BLaER1 (cell line): ENCODE measurements at regions not wholly inside any gene's neighbourhood (a gene's known extent, or its start where the extent isn't known, plus 50 kb on each side); places are given as distances from the start of the nearest gene placed in this dataset.

Experiments
- H3K27ac ChIP-seq: shearing (Covaris generic); formaldehyde crosslinking; 2 replicates; pipeline ENCODE4 v1.8.1; 2022
- H3K27me3 ChIP-seq: shearing (Covaris generic); formaldehyde crosslinking; 2 replicates; pipeline ENCODE4 v1.8.1; 2022
- H3K36me3 ChIP-seq: shearing (Covaris generic); formaldehyde crosslinking; 2 replicates; pipeline ENCODE4 v1.8.1; 2022
- H3K4me1 ChIP-seq: shearing (Covaris generic); formaldehyde crosslinking; 2 replicates; pipeline ENCODE4 v1.8.1; 2022
- H3K4me2 ChIP-seq: shearing (Covaris generic); formaldehyde crosslinking; 2 replicates; pipeline ENCODE4 v1.8.1; 2022
- H3K4me3 ChIP-seq: shearing (Covaris generic); formaldehyde crosslinking; 2 replicates; pipeline ENCODE4 v1.8.1; 2022
- H3K9ac ChIP-seq: shearing (Covaris generic); formaldehyde crosslinking; 2 replicates; pipeline ENCODE4 v1.8.1; 2022
- H3K9me3 ChIP-seq: shearing (Covaris generic); formaldehyde crosslinking; 2 replicates; pipeline ENCODE4 v1.8.1; 2022
- H4K20me1 ChIP-seq: shearing (Covaris generic); formaldehyde crosslinking; 2 replicates; pipeline ENCODE4 v1.8.1; 2022
- Cebpa-rat ChIP-seq: shearing (Covaris generic); IDR thresholded peaks from 2 replicates; pipeline ENCODE4 v1.8.1; 2022

- Histone ChIP-seq H3K9ac (no peak overlapping the region), H3K4me1 (peaks cover 9% of the 10 kb centered on the region), H3K27me3 (no peaks in the 10 kb centered on the region), H4K20me1 (no peaks in the 10 kb centered on the region), H3K27ac (no peak overlapping the region), H3K36me3 (no peaks in the 10 kb centered on the region), H3K4me2 (no peak overlapping the region), H3K9me3 (no peaks in the 10 kb centered on the region), H3K4me3 (no peak overlapping the region)
- no peak for TF ChIP-seq Cebpa-rat
These were observed 859.6 kb upstream of the SEMA6A start for GRCh38 chr5:117434254-117434653.

GRCh38 chr5:117433818-117434217 is 859.2 kb upstream of the SEMA6A start:
- Histone ChIP-seq H3K9ac (no peak overlapping the region), H3K27me3 (no peaks in the 10 kb centered on the region), H3K36me3 (no peaks in the 10 kb centered on the region), H4K20me1 (no peaks in the 10 kb centered on the region), H3K27ac (no peak overlapping the region), H3K9me3 (no peaks in the 10 kb centered on the region), H3K4me3 (no peak overlapping the region), H3K4me1 (peaks cover 9% of the 10 kb centered on the region), H3K4me2 (no peak overlapping the region)
- TF ChIP-seq Cebpa-rat, result no peak

- Histone ChIP-seq H3K9ac (no peak overlapping the region), H3K27me3 (no peaks in the 10 kb centered on the region), H3K4me1 (no peaks in the 10 kb centered on the region), H3K4me2 (no peak overlapping the region), H3K4me3 (no peak overlapping the region), H3K27ac (no peak overlapping the region), H3K9me3 (no peaks in the 10 kb centered on the region), H3K36me3 (no peaks in the 10 kb centered on the region), H4K20me1 (no peaks in the 10 kb centered on the region)
- no peak for TF ChIP-seq Cebpa-rat
These were observed 856.5 kb upstream of the SEMA6A start for GRCh38 chr5:117431091-117431490.

GRCh38 chr5:117425163-117425562 is 850.5 kb upstream of the SEMA6A start:
- Histone ChIP-seq H3K27me3 (no peaks in the 10 kb centered on the region), H3K27ac (no peak overlapping the region), H3K4me1 (no peaks in the 10 kb centered on the region), H3K4me2 (no peak overlapping the region), H3K9me3 (no peaks in the 10 kb centered on the region), H4K20me1 (no peaks in the 10 kb centered on the region), H3K4me3 (no peak overlapping the region), H3K36me3 (no peaks in the 10 kb centered on the region), H3K9ac (no peak overlapping the region)
- TF ChIP-seq Cebpa-rat, result no peak

GRCh38 chr5:117424559-117424958 is 849.9 kb upstream of the SEMA6A start:
- no peak overlapping the region for H3K4me2 ChIP-seq
- H3K27ac ChIP-seq, result no peak overlapping the region
- no peaks in the 10 kb centered on the region for H3K27me3 ChIP-seq
- no peaks in the 10 kb centered on the region for H3K36me3 ChIP-seq
- TF ChIP-seq Cebpa-rat, result no peak
- H3K4me1 ChIP-seq, result no peaks in the 10 kb centered on the region
- H3K9me3 ChIP-seq, result no peaks in the 10 kb centered on the region
- H3K4me3 ChIP-seq, result no peak overlapping the region
- no peak overlapping the region for H3K9ac ChIP-seq
- no peaks in the 10 kb centered on the region for H4K20me1 ChIP-seq

- H3K27ac ChIP-seq, result no peak overlapping the region
- no peak overlapping the region for H3K9ac ChIP-seq
- no peak for TF ChIP-seq Cebpa-rat
These were observed 842.9 kb upstream of the SEMA6A start for GRCh38 chr5:117417501-117417900.

GRCh38 chr5:117414926-117415325 is 840.3 kb upstream of the SEMA6A start:
- no peaks in the 10 kb centered on the region for H3K9me3 ChIP-seq
- no peak for TF ChIP-seq Cebpa-rat
- H3K36me3 ChIP-seq, result no peaks in the 10 kb centered on the region
- no peaks in the 10 kb centered on the region for H4K20me1 ChIP-seq
- no peak overlapping the region for H3K4me3 ChIP-seq
- no peak overlapping the region for H3K4me2 ChIP-seq
- H3K27ac ChIP-seq, result no peak overlapping the region
- no peaks in the 10 kb centered on the region for H3K27me3 ChIP-seq
- no peaks in the 10 kb centered on the region for H3K4me1 ChIP-seq
- H3K9ac ChIP-seq, result no peak overlapping the region

More at GRCh38 chr5:117417501-117417900, 842.9 kb upstream of the SEMA6A start:
- Histone ChIP-seq H3K4me3 (no peak overlapping the region), H3K4me2 (no peak overlapping the region), H3K36me3 (no peaks in the 10 kb centered on the region), H3K27me3 (no peaks in the 10 kb centered on the region), H4K20me1 (no peaks in the 10 kb centered on the region), H3K4me1 (no peaks in the 10 kb centered on the region), H3K9me3 (no peaks in the 10 kb centered on the region)

- no peak overlapping the region for H3K27ac ChIP-seq
- no peak for TF ChIP-seq Cebpa-rat
- no peaks in the 10 kb centered on the region for H4K20me1 ChIP-seq
- H3K4me2 ChIP-seq, result no peak overlapping the region
- H3K4me1 ChIP-seq, result no peaks in the 10 kb centered on the region
- H3K9me3 ChIP-seq, result no peaks in the 10 kb centered on the region
- H3K27me3 ChIP-seq, result no peaks in the 10 kb centered on the region
- H3K36me3 ChIP-seq, result no peaks in the 10 kb centered on the region
- H3K4me3 ChIP-seq, result no peak overlapping the region
- H3K9ac ChIP-seq, result no peak overlapping the region
These were observed 837.1 kb upstream of the SEMA6A start for GRCh38 chr5:117411701-117412100.

GRCh38 chr5:117405197-117405596 is 830.6 kb upstream of the SEMA6A start:
- Histone ChIP-seq H3K4me3 (no peak overlapping the region), H3K9me3 (no peaks in the 10 kb centered on the region), H3K4me2 (no peak overlapping the region), H3K27ac (no peak overlapping the region), H3K27me3 (no peaks in the 10 kb centered on the region), H4K20me1 (no peaks in the 10 kb centered on the region), H3K9ac (no peak overlapping the region), H3K4me1 (no peaks in the 10 kb centered on the region), H3K36me3 (no peaks in the 10 kb centered on the region)
- TF ChIP-seq Cebpa-rat, result no peak

GRCh38 chr5:117394506-117395157 is 820.0 kb upstream of the SEMA6A start:
- TF ChIP-seq Cebpa-rat, result no peak
- Histone ChIP-seq H3K4me1 (no peaks in the 10 kb centered on the region), H3K36me3 (no peaks in the 10 kb centered on the region), H4K20me1 (no peaks in the 10 kb centered on the region), H3K4me2 (no peak overlapping the region), H3K27me3 (no peaks in the 10 kb centered on the region), H3K27ac (no peak overlapping the region), H3K9me3 (no peaks in the 10 kb centered on the region), H3K4me3 (no peak overlapping the region), H3K9ac (no peak overlapping the region)

GRCh38 chr5:117393125-117393524 is 818.5 kb upstream of the SEMA6A start:
- Histone ChIP-seq H3K4me1 (no peaks in the 10 kb centered on the region), H3K9me3 (no peaks in the 10 kb centered on the region), H4K20me1 (no peaks in the 10 kb centered on the region), H3K4me3 (no peak overlapping the region), H3K27me3 (no peaks in the 10 kb centered on the region), H3K4me2 (no peak overlapping the region), H3K36me3 (no peaks in the 10 kb centered on the region), H3K27ac (no peak overlapping the region), H3K9ac (no peak overlapping the region)
- TF ChIP-seq Cebpa-rat, result no peak
